Fibroblast of lung (primary cell): ENCODE measurements at regions not wholly inside any gene's neighbourhood (a gene's known extent, or its start where the extent isn't known, plus 50 kb on each side); places are given as distances from the start of the nearest gene placed in this dataset.

ENCODE experiments used
- CTCF ChIP-seq, 2 donors: IDR thresholded peaks in 1 of 2; conservative IDR thresholded peaks in 1 of 2; 1 replicate in 1 of 2; 2 replicates in 1 of 2; pipeline ENCODE4 v1.5.1; 2011 to 2012; ENCODE audit warnings: low read length in 2 of 2, control low read depth in 1 of 2, inconsistent platforms in 1 of 2, low read depth in 1 of 2, mild to moderate bottlenecking in 1 of 2
- EZH2 ChIP-seq: IDR thresholded peaks from 2 replicates; pipeline ENCODE4 v1.5.1; 2012; ENCODE audit warnings: low read length, control low read depth, mild to moderate bottlenecking; ENCODE audit errors: missing control alignments

- TF ChIP-seq EZH2 (no peak), CTCF (conservative IDR thresholded peaks at IDR 0.05 in 1 of 2, IDR thresholded peaks at IDR 0.05 in 1 of 2; ENCODE audit: low read depth in 1 of 2, low read length in 2 of 2) (no peak)
These were observed 73.3 kb upstream of the DHX40 start for GRCh38 chr17:59492091-59492451.
